Osteoblast (primary cell): ENCODE measurements at regions not wholly inside any gene's neighbourhood (a gene's known extent, or its start where the extent isn't known, plus 50 kb on each side); places are given as distances from the start of the nearest gene placed in this dataset.

Source experiments
- DNase-seq: peaks from one replicate; pipeline ENCODE4 v3.0.0; 2011; ENCODE audit warnings: low spot score, mixed read lengths; ENCODE audit not compliant: insufficient read length; ENCODE audit errors: missing footprints
- H2AFZ ChIP-seq: 2 replicates; pipeline ENCODE4 v1.6.0; 2011; ENCODE audit warnings: mild to moderate bottlenecking, low read length
- H3K27ac ChIP-seq: 2 replicates; pipeline ENCODE4 v1.5.1; 2011; ENCODE audit warnings: mild to moderate bottlenecking, low read depth, low read length, moderate library complexity
- H3K27me3 ChIP-seq: 2 replicates; pipeline ENCODE4 v1.6.0; 2012; ENCODE audit warnings: mild to moderate bottlenecking, control low read depth, inconsistent platforms, low read length, moderate library complexity; ENCODE audit not compliant: insufficient read depth
- H3K36me3 ChIP-seq: 2 replicates; pipeline ENCODE4 v1.5.1; 2011; ENCODE audit warnings: mild to moderate bottlenecking, low read length, control low read depth, moderate library complexity; ENCODE audit not compliant: insufficient read depth
- H3K4me1 ChIP-seq: 2 replicates; pipeline ENCODE4 v1.5.1; 2011; ENCODE audit warnings: mild to moderate bottlenecking, low read length, control low read depth, moderate library complexity; ENCODE audit not compliant: insufficient read depth
- H3K4me2 ChIP-seq: 2 replicates; pipeline ENCODE4 v1.6.0; 2011; ENCODE audit warnings: mild to moderate bottlenecking, low read length; ENCODE audit not compliant: insufficient read depth
- H3K4me3 ChIP-seq: fragments of 200-600 bp; sonication (generic); 3 replicates; pipeline ENCODE4 v1.5.1; 2012; ENCODE audit warnings: mild to moderate bottlenecking, low read length, inconsistent platforms; ENCODE audit not compliant: insufficient read depth
- H3K79me2 ChIP-seq: 2 replicates; pipeline ENCODE4 v1.6.0; 2012; ENCODE audit warnings: mild to moderate bottlenecking, low read length, control low read depth, inconsistent platforms; ENCODE audit not compliant: insufficient read depth
- H3K9me3 ChIP-seq: 2 replicates; pipeline ENCODE4 v1.5.1; 2011; ENCODE audit warnings: low read depth, low read length, control low read depth
- H4K20me1 ChIP-seq: 2 replicates; pipeline ENCODE4 v1.6.0; 2012; ENCODE audit warnings: mild to moderate bottlenecking, low read length, control low read depth; ENCODE audit not compliant: insufficient read depth
- TF ChIP-seq, protein P1 (sequence below): IDR thresholded peaks from 2 replicates; pipeline ENCODE4 v1.5.1; 2011; ENCODE audit warnings: mild to moderate bottlenecking, low read depth, low read length, moderate library complexity; ENCODE audit errors: extremely low read depth

DNA sequence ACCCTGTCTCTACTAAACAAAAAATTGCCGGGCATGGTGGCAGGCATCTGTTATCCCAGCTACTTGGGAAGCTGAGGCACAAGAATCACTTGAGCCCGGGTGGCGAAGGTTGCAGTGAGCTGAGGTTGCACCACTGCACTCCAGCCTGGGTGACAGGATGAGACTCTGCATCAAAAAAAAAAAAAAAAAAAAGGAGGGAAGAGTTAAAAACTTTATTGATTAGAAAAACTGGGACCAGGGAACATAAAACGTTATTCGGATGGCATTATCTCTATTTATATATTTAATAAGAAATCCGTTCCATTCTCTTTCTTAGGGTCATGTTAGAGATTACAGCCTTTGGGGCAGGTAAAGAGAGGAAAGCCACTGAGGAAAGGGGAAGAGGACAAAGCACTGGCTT, 197.5 kb downstream of the BCR start:
- no peak overlapping the region for H2AFZ ChIP-seq
- no peak overlapping the region for H3K27ac ChIP-seq
- no peaks in the 10 kb centered on the region for H3K36me3 ChIP-seq
- no peak for DNase-seq
- no peaks in the 10 kb centered on the region for H3K9me3 ChIP-seq
- TF ChIP-seq, protein P1, sequence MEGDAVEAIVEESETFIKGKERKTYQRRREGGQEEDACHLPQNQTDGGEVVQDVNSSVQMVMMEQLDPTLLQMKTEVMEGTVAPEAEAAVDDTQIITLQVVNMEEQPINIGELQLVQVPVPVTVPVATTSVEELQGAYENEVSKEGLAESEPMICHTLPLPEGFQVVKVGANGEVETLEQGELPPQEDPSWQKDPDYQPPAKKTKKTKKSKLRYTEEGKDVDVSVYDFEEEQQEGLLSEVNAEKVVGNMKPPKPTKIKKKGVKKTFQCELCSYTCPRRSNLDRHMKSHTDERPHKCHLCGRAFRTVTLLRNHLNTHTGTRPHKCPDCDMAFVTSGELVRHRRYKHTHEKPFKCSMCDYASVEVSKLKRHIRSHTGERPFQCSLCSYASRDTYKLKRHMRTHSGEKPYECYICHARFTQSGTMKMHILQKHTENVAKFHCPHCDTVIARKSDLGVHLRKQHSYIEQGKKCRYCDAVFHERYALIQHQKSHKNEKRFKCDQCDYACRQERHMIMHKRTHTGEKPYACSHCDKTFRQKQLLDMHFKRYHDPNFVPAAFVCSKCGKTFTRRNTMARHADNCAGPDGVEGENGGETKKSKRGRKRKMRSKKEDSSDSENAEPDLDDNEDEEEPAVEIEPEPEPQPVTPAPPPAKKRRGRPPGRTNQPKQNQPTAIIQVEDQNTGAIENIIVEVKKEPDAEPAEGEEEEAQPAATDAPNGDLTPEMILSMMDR = no peak
- H3K4me2 ChIP-seq = no peak overlapping the region
- H3K79me2 ChIP-seq = no peaks in the 10 kb centered on the region
- H3K27me3 ChIP-seq = no peaks in the 10 kb centered on the region
- H3K4me3 ChIP-seq = no peak overlapping the region
- no peaks in the 10 kb centered on the region for H3K4me1 ChIP-seq
- H4K20me1 ChIP-seq = no peaks in the 10 kb centered on the region

DNA sequence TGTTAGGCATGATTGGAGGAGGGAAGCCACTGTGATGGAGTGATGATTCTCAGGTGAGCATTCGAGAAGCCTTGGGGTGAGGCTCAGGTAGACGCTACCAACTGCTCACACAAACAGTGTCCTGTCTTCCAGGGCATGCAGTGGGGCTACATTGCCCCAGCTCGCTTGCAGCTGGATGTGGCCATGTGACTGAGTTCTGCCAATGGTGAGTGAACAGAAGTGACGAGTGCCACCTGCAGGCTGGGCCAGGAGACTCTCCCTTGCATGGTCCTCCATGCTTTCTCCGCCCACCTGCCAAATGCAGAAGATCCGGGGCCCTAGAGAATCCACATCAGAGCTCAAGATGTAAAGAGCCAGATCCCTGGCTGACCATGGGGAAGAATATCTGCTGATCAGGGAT, 195.9 kb downstream of the BCR start:
- H3K27ac ChIP-seq = no peak overlapping the region
- H3K4me2 ChIP-seq = no peak overlapping the region
- no peaks in the 10 kb centered on the region for H3K27me3 ChIP-seq
- TF ChIP-seq, protein P1 = peak; percentile 33
- H3K4me1 ChIP-seq = no peaks in the 10 kb centered on the region
- no peaks in the 10 kb centered on the region for H3K36me3 ChIP-seq
- DNase-seq = no peak
- no peaks in the 10 kb centered on the region for H4K20me1 ChIP-seq
- H2AFZ ChIP-seq = no peak overlapping the region
- no peak overlapping the region for H3K4me3 ChIP-seq
- no peaks in the 10 kb centered on the region for H3K79me2 ChIP-seq
- no peaks in the 10 kb centered on the region for H3K9me3 ChIP-seq

DNA sequence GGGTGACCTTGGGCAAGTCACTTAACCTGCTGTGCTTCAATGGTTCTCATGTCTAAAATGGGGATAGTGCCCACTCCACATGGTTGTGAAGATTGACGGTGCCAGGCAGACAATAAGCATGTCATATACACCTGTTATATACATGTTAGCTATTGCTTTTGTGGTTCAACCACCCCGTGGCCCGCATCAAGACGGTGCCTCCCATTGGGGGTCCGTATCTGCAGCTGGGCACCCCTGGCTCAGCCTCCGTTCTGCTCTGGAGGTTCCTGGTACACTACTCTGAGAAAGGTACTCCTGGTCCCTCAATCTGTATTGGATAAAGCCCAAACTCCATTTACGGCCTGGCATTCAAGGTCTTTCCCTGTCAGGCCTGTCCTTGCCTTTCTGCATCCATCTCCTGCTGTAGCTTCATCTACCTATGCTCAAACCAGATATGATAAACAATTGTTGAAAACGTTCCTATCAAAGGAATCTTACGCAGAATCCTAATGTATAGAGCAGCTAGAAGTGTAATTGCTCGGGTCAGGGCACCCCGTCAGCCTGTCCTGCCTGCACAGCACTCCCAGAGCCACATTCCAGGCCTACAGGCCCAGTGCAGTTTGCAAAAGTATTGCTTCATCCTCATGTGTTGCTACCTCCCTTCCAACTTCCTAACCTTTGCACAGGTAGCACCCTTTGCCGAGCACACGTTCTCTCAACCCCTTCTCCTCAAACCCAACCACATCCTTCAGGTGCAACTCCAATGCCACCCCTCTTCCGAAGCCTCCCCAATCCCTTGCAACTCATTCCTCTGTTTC, 194.9 kb downstream of the BCR start:
- Histone ChIP-seq H3K27ac (no peak overlapping the region), H3K9me3 (no peaks in the 10 kb centered on the region), H2AFZ (no peak overlapping the region), H3K36me3 (no peaks in the 10 kb centered on the region), H3K4me1 (no peaks in the 10 kb centered on the region), H4K20me1 (no peaks in the 10 kb centered on the region), H3K79me2 (no peaks in the 10 kb centered on the region), H3K27me3 (no peaks in the 10 kb centered on the region), H3K4me2 (no peak overlapping the region), H3K4me3 (no peak overlapping the region)
- DNase-seq = no peak
- TF ChIP-seq, protein P1 = no peak

DNA sequence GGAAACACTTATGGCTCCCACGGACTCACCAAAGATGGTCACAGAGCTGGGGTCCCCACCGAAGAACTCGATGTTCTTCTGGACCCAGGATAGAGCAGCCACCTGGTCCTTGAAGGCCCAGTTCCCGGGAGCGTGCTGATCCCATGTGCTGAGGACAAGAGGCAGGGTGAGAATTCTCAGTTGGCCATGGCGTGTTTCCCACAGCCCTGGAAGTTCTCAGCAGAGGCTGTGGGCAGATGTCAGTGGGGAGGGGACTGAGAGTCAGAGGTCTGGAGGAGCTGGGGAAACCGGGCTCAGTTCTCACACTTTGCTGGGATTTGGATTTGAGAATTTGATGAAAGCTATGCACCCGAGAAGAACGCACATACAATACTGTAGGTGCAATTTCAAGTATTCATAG, 193.3 kb downstream of the BCR start:
- Histone ChIP-seq H3K4me3 (no peak overlapping the region), H2AFZ (no peak overlapping the region), H3K4me1 (no peaks in the 10 kb centered on the region), H4K20me1 (no peaks in the 10 kb centered on the region), H3K36me3 (no peaks in the 10 kb centered on the region), H3K27me3 (no peaks in the 10 kb centered on the region), H3K27ac (no peak overlapping the region), H3K4me2 (no peak overlapping the region), H3K9me3 (no peaks in the 10 kb centered on the region), H3K79me2 (no peaks in the 10 kb centered on the region)
- TF ChIP-seq, protein P1 = no peak
- DNase-seq = no peak
